Thyroid gland (tissue), 4 donors: ENCODE measurements at regions not wholly inside any gene's neighbourhood (a gene's known extent, or its start where the extent isn't known, plus 50 kb on each side); places are given as distances from the start of the nearest gene placed in this dataset.

Source experiments
- DNase-seq, 2 donors: peaks; one replicate each; pipeline ENCODE4 v3.0.0-alpha.2; 2019
- H3K27ac ChIP-seq, 3 donors: fragments of 200-600 bp; sonication (generic); 1 replicate in 2 of 3; 2 replicates in 1 of 3; pipeline ENCODE4 v1.5.1; 2016 to 2019; ENCODE audit warnings: mild to moderate bottlenecking in 1 of 3, moderate library complexity in 1 of 3
- H3K27me3 ChIP-seq: fragments of 200-600 bp; sonication (generic); one replicate; pipeline ENCODE4 v1.5.1; 2019
- H3K36me3 ChIP-seq, 2 donors: fragments of 200-600 bp; sonication (generic); one replicate each; pipeline ENCODE4 v1.5.1; 2016 to 2019
- H3K4me1 ChIP-seq, 2 donors: fragments of 200-600 bp; sonication (generic); one replicate each; pipeline ENCODE4 v1.5.1; 2017 to 2019
- H3K4me3 ChIP-seq, 3 donors: fragments of 200-600 bp; sonication (generic); replicated peaks in 1 of 3; 1 replicate in 2 of 3; 2 replicates in 1 of 3; pipeline ENCODE4 v1.5.1; 2016; ENCODE audit warnings: mild to moderate bottlenecking in 1 of 3
- H3K9me3 ChIP-seq: fragments of 200-600 bp; sonication (generic); one replicate; pipeline ENCODE4 v1.5.1; 2017
- CTCF ChIP-seq, 6 experiments: fragments of 200-600 bp in 3 of 6; fragments of 450-650 bp in 3 of 6; sonication (generic) in 3 of 6; IDR thresholded peaks; one replicate each; pipeline ENCODE4 v1.5.1; 2016 to 2019; ENCODE audit warnings: antibody characterized with exemption in 6 of 6, mild to moderate bottlenecking in 2 of 6, inconsistent platforms in 1 of 6, moderate library complexity in 1 of 6
- POLR2A ChIP-seq, 2 donors: fragments of 450-650 bp; IDR thresholded peaks; one replicate each; pipeline ENCODE4 v1.6.1; 2017; ENCODE audit warnings: antibody characterized with exemption in 2 of 2, mild to moderate bottlenecking in 2 of 2, moderate library complexity in 1 of 2
- WGBS, 2 donors: methylation state at CpG; one replicate each; pipeline ENCODE4 v1.1.5; 2017; 5-methylcytosine and 5-hydroxymethylcytosine counted together
- intact Hi-C: fragments of 100-400 bp; cut with DNase I; formaldehyde crosslinking; loops from one replicate; pipeline ENCODE4 v1.15.1; 2023

GRCh38 chr2:107222466-107222865 is 336.5 kb upstream of the ST6GAL2 start:
- Histone ChIP-seq H3K27me3 (no peaks in the 10 kb centered on the region), H3K27ac (no peak overlapping the region), H3K36me3 (no peaks in the 10 kb centered on the region), H3K4me3 (no peak overlapping the region), H3K4me1 (peaks cover 0 to 5% of the 10 kb centered on the region in 2 donors), H3K9me3 (no peaks in the 10 kb centered on the region)
- TF ChIP-seq POLR2A (IDR thresholded peaks at IDR 0.05) (no peak), CTCF (IDR thresholded peaks at IDR 0.05) (no peak)
- DNase-seq = no peak
- intact Hi-C loops = no loop called here

- no peak overlapping the region for H3K4me3 ChIP-seq
- H3K36me3 ChIP-seq = no peaks in the 10 kb centered on the region
- no peak for TF ChIP-seq CTCF (IDR thresholded peaks at IDR 0.05)
- TF ChIP-seq POLR2A (IDR thresholded peaks at IDR 0.05) = no peak
- no peaks in the 10 kb centered on the region for H3K9me3 ChIP-seq
- DNase-seq = no peak
- no peaks in the 10 kb centered on the region for H3K4me1 ChIP-seq
- H3K27ac ChIP-seq = no peak overlapping the region
- WGBS, 2 donors = 76 to 86% methylated on average over 5 of the region's 5 CpGs
- intact Hi-C loops = no loop called here
- H3K27me3 ChIP-seq = no peaks in the 10 kb centered on the region
Measured at GRCh38 chr2:107235491-107236254, 349.7 kb upstream of the ST6GAL2 start.

- Histone ChIP-seq H3K4me3 (no peak overlapping the region), H3K27me3 (no peaks in the 10 kb centered on the region), H3K36me3 (no peaks in the 10 kb centered on the region), H3K9me3 (no peaks in the 10 kb centered on the region), H3K27ac (no peak overlapping the region), H3K4me1 (no peaks in the 10 kb centered on the region)
- no peak for DNase-seq
- no peak for TF ChIP-seq CTCF (IDR thresholded peaks at IDR 0.05)
- TF ChIP-seq POLR2A (IDR thresholded peaks at IDR 0.05) = no peak
- 59 to 69% methylated on average over 1 of the region's 1 CpG for WGBS, 2 donors
- intact Hi-C loops = no loop called here
Measured at GRCh38 chr2:107242811-107243210, 356.8 kb upstream of the ST6GAL2 start.

- no peak for DNase-seq
- no peak overlapping the region for H3K27ac ChIP-seq
- H3K36me3 ChIP-seq = no peaks in the 10 kb centered on the region
- 91 to 100% methylated on average over 1 of the region's 1 CpG for WGBS, 2 donors
- H3K4me1 ChIP-seq = no peaks in the 10 kb centered on the region
- TF ChIP-seq POLR2A (IDR thresholded peaks at IDR 0.05) = no peak
- no peak for TF ChIP-seq CTCF (IDR thresholded peaks at IDR 0.05)
- intact Hi-C loops = no loop called here
- H3K27me3 ChIP-seq = no peaks in the 10 kb centered on the region
- H3K4me3 ChIP-seq = no peak overlapping the region
- no peaks in the 10 kb centered on the region for H3K9me3 ChIP-seq
Measured at GRCh38 chr2:107248932-107249331, 363.0 kb upstream of the ST6GAL2 start.

- no peak for DNase-seq
- Histone ChIP-seq H3K27ac (no peak overlapping the region), H3K4me3 (no peak overlapping the region), H3K36me3 (no peaks in the 10 kb centered on the region), H3K27me3 (no peaks in the 10 kb centered on the region), H3K9me3 (no peaks in the 10 kb centered on the region), H3K4me1 (no peaks in the 10 kb centered on the region)
- intact Hi-C loops = no loop called here
- TF ChIP-seq POLR2A (IDR thresholded peaks at IDR 0.05) = no peak
- TF ChIP-seq CTCF (IDR thresholded peaks at IDR 0.05) = no peak
- WGBS, 2 donors = 88 to 91% methylated on average over 14 of the region's 14 CpGs
Measured at GRCh38 chr2:107255744-107256143, 369.8 kb upstream of the ST6GAL2 start.
